A549 (cell line): ENCODE measurements at regions not wholly inside any gene's neighbourhood (a gene's known extent, or its start where the extent isn't known, plus 50 kb on each side); places are given as distances from the start of the nearest gene placed in this dataset.

ENCODE experiments used
- FOXS1 ChIP-seq: fragments of 250-450 bp; sonication (Bioruptor Pico); IDR thresholded peaks from 2 replicates; pipeline ENCODE4 v1.5.0; 2020; ENCODE audit warnings: mild to moderate bottlenecking, moderate library complexity
- JUN ChIP-seq, 2 experiments: fragments of >200 bp; sonication (Bioruptor Twin); formaldehyde crosslinking; IDR thresholded peaks; 2 replicates in 1 of 2; 3 replicates in 1 of 2; pipeline ENCODE4 v1.6.1; 2016 to 2017
- NPAS2 ChIP-seq: fragments of 250-450 bp; sonication (Bioruptor Pico); IDR thresholded peaks from 2 replicates; pipeline ENCODE4 v1.8.0; 2022; ENCODE audit warnings: mild to moderate bottlenecking, moderate library complexity, borderline replicate concordance
- PHF8 ChIP-seq: fragments of 200-600 bp; sonication (generic); IDR thresholded peaks from 2 replicates; pipeline ENCODE4 v1.6.1; 2016; ENCODE audit warnings: low read depth, mild to moderate bottlenecking, antibody characterized with exemption, moderate library complexity, borderline replicate concordance
- POLR2A ChIP-seq: IDR thresholded peaks from 2 replicates; pipeline ENCODE4 v1.6.1; 2012; ENCODE audit warnings: mild to moderate bottlenecking, low read length
- POLR2AphosphoS2 ChIP-seq: conservative IDR thresholded peaks from 2 replicates; pipeline ENCODE4 v1.6.1; 2012; ENCODE audit warnings: low read length, improper control_type of control experiment, inconsistent platforms
- RFX5 ChIP-seq: fragments of 450-650 bp; IDR thresholded peaks from 2 replicates; pipeline ENCODE4 v1.7.1; 2014; ENCODE audit warnings: antibody characterized with exemption, mild to moderate bottlenecking, moderate library complexity
- ZC3H11A ChIP-seq: fragments of 450-650 bp; IDR thresholded peaks from 2 replicates; pipeline ENCODE4 v1.6.1; 2014; ENCODE audit warnings: antibody characterized with exemption, mild to moderate bottlenecking
- TF ChIP-seq, protein P1 (sequence below): fragments of 200-600 bp; sonication (generic); IDR thresholded peaks from 2 replicates; pipeline ENCODE4 v1.6.1; 2016; ENCODE audit warnings: antibody characterized with exemption, mild to moderate bottlenecking, moderate library complexity
- TF ChIP-seq, protein P2 (sequence below): fragments of >200 bp; sonication (Bioruptor Twin); formaldehyde crosslinking; IDR thresholded peaks from 3 replicates; pipeline ENCODE4 v1.5.1; 2016
- TF ChIP-seq, protein P3 (sequence below): fragments of 150-350 bp; IDR thresholded peaks from 2 replicates; pipeline ENCODE4 v1.6.1; 2014; ENCODE audit warnings: low read depth, mild to moderate bottlenecking, low read length

DNA sequence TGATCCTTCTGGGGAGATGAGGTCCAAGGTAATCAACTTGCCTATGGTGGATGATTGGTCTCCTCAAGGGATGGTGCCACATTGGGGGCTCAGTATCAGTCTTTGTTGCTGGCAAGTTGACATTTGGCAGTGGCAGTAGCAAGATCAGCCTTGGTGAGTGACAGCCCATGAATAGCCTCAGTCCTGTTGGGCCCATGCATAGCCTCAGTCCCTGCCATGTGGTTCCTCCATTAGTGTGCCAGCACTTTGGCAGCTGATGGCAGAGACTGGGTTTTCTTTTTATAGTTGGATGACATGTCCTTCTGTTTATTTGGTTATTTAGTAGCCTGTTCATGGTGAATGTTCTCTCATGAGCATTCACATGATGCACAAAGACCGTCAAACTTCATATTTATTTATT is 179.6 kb downstream of the CBLN1 start:
- TF ChIP-seq POLR2A, result no peak
- TF ChIP-seq, protein P1, sequence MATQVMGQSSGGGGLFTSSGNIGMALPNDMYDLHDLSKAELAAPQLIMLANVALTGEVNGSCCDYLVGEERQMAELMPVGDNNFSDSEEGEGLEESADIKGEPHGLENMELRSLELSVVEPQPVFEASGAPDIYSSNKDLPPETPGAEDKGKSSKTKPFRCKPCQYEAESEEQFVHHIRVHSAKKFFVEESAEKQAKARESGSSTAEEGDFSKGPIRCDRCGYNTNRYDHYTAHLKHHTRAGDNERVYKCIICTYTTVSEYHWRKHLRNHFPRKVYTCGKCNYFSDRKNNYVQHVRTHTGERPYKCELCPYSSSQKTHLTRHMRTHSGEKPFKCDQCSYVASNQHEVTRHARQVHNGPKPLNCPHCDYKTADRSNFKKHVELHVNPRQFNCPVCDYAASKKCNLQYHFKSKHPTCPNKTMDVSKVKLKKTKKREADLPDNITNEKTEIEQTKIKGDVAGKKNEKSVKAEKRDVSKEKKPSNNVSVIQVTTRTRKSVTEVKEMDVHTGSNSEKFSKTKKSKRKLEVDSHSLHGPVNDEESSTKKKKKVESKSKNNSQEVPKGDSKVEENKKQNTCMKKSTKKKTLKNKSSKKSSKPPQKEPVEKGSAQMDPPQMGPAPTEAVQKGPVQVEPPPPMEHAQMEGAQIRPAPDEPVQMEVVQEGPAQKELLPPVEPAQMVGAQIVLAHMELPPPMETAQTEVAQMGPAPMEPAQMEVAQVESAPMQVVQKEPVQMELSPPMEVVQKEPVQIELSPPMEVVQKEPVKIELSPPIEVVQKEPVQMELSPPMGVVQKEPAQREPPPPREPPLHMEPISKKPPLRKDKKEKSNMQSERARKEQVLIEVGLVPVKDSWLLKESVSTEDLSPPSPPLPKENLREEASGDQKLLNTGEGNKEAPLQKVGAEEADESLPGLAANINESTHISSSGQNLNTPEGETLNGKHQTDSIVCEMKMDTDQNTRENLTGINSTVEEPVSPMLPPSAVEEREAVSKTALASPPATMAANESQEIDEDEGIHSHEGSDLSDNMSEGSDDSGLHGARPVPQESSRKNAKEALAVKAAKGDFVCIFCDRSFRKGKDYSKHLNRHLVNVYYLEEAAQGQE, result no peak
- no peak for TF ChIP-seq PHF8
- TF ChIP-seq JUN (IDR thresholded peaks at IDR 0.05), result no peak
- TF ChIP-seq FOXS1 (CRISPR knock-in tag), result no peak
- TF ChIP-seq ZC3H11A, result no peak
- TF ChIP-seq, protein P2, sequence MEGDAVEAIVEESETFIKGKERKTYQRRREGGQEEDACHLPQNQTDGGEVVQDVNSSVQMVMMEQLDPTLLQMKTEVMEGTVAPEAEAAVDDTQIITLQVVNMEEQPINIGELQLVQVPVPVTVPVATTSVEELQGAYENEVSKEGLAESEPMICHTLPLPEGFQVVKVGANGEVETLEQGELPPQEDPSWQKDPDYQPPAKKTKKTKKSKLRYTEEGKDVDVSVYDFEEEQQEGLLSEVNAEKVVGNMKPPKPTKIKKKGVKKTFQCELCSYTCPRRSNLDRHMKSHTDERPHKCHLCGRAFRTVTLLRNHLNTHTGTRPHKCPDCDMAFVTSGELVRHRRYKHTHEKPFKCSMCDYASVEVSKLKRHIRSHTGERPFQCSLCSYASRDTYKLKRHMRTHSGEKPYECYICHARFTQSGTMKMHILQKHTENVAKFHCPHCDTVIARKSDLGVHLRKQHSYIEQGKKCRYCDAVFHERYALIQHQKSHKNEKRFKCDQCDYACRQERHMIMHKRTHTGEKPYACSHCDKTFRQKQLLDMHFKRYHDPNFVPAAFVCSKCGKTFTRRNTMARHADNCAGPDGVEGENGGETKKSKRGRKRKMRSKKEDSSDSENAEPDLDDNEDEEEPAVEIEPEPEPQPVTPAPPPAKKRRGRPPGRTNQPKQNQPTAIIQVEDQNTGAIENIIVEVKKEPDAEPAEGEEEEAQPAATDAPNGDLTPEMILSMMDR, result no peak
- TF ChIP-seq NPAS2 (CRISPR knock-in tag), result no peak
- no peak for TF ChIP-seq POLR2AphosphoS2
- TF ChIP-seq, protein P3, sequence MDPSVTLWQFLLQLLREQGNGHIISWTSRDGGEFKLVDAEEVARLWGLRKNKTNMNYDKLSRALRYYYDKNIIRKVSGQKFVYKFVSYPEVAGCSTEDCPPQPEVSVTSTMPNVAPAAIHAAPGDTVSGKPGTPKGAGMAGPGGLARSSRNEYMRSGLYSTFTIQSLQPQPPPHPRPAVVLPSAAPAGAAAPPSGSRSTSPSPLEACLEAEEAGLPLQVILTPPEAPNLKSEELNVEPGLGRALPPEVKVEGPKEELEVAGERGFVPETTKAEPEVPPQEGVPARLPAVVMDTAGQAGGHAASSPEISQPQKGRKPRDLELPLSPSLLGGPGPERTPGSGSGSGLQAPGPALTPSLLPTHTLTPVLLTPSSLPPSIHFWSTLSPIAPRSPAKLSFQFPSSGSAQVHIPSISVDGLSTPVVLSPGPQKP, result no peak
- TF ChIP-seq RFX5, result no peak
